Endothelial cell of umbilical vein (primary cell): ENCODE measurements at regions not wholly inside any gene's neighbourhood (a gene's known extent, or its start where the extent isn't known, plus 50 kb on each side); places are given as distances from the start of the nearest gene placed in this dataset.

Source experiments
- EZH2 ChIP-seq: IDR thresholded peaks from 2 replicates; pipeline ENCODE4 v1.6.1; 2012; ENCODE audit warnings: borderline replicate concordance, low read depth, mild to moderate bottlenecking, moderate library complexity, low read length, inconsistent platforms; ENCODE audit not compliant: severe bottlenecking
- FOS ChIP-seq: IDR thresholded peaks from 2 replicates; pipeline ENCODE4 v1.6.1; 2011; ENCODE audit warnings: mild to moderate bottlenecking, low read length, moderate library complexity, borderline replicate concordance; ENCODE audit not compliant: insufficient read depth
- GATA2 ChIP-seq: IDR thresholded peaks from 2 replicates; pipeline ENCODE4 v1.7.0; 2011; ENCODE audit warnings: low read depth, mild to moderate bottlenecking, moderate library complexity, mixed read lengths, low read length; ENCODE audit not compliant: insufficient read length, insufficient read depth
- JUN ChIP-seq: IDR thresholded peaks from 2 replicates; pipeline ENCODE4 v1.6.1; 2011; ENCODE audit warnings: borderline replicate concordance, low read depth; ENCODE audit not compliant: insufficient read length, insufficient read depth
- MYC ChIP-seq: IDR thresholded peaks from one replicate; pipeline ENCODE4 v1.6.1; 2011; ENCODE audit warnings: mild to moderate bottlenecking, low read depth, low read length
- POLR2A ChIP-seq: IDR thresholded peaks from 2 replicates; pipeline ENCODE4 v1.6.1; 2012; ENCODE audit warnings: low read depth, mild to moderate bottlenecking, control low read depth, low read length
- POLR2AphosphoS5 ChIP-seq: IDR thresholded peaks from 2 replicates; pipeline ENCODE4 v1.6.1; 2012; ENCODE audit warnings: low read depth, mild to moderate bottlenecking, control low read depth, low read length, moderate library complexity; ENCODE audit not compliant: insufficient read depth
- TF ChIP-seq, protein P1 (sequence below), 2 donors: IDR thresholded peaks; 1 replicate in 1 of 2; 2 replicates in 1 of 2; pipeline ENCODE4 v1.5.1; 2011; ENCODE audit warnings: low read length in 2 of 2, mild to moderate bottlenecking in 2 of 2, moderate library complexity in 2 of 2, control low read depth in 1 of 2, inconsistent platforms in 1 of 2, low read depth in 1 of 2; ENCODE audit not compliant: insufficient read depth in 1 of 2; ENCODE audit errors: extremely low read depth in 1 of 2
- TF ChIP-seq, protein P2 (sequence below): IDR thresholded peaks from 2 replicates; pipeline ENCODE4 v1.6.1; 2011; ENCODE audit not compliant: insufficient read depth, insufficient read length

DNA sequence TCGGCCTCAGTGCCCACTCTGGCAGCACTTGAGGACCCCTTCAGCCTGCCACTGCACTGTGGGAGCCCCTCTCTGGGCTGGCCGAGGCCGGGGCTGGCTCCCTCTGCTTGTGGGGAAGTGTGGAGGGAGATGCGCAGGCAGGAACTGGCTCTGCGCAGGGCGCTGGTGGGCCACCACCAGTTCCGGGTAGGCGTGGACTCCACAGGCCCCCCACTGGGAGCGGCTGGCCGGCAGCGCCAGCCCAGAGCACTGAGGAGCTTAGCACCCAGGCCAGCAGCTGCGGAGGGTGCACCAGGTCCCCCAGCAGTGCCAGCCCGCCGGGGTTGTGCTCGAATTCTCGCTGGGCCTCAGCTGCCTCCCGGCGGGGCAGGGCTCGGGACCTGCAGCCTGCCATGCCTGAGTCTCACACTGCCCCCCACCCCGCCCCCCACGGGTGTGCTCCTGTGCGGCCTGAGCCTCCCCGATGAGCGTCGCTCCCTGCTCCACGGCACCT, 216.9 kb upstream of the TACR3 start:
- TF ChIP-seq POLR2A, result no peak
- TF ChIP-seq, protein P1, sequence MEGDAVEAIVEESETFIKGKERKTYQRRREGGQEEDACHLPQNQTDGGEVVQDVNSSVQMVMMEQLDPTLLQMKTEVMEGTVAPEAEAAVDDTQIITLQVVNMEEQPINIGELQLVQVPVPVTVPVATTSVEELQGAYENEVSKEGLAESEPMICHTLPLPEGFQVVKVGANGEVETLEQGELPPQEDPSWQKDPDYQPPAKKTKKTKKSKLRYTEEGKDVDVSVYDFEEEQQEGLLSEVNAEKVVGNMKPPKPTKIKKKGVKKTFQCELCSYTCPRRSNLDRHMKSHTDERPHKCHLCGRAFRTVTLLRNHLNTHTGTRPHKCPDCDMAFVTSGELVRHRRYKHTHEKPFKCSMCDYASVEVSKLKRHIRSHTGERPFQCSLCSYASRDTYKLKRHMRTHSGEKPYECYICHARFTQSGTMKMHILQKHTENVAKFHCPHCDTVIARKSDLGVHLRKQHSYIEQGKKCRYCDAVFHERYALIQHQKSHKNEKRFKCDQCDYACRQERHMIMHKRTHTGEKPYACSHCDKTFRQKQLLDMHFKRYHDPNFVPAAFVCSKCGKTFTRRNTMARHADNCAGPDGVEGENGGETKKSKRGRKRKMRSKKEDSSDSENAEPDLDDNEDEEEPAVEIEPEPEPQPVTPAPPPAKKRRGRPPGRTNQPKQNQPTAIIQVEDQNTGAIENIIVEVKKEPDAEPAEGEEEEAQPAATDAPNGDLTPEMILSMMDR (IDR thresholded peaks at IDR 0.05; ENCODE audit: extremely low read depth in 1 of 2, insufficient read depth in 1 of 2, low read depth in 1 of 2, low read length in 2 of 2), result no peak
- TF ChIP-seq GATA2, result no peak
- TF ChIP-seq, protein P2, sequence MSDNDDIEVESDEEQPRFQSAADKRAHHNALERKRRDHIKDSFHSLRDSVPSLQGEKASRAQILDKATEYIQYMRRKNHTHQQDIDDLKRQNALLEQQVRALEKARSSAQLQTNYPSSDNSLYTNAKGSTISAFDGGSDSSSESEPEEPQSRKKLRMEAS, result no peak
- no peak for TF ChIP-seq EZH2
- TF ChIP-seq POLR2AphosphoS5, result no peak
- no peak for TF ChIP-seq MYC
- TF ChIP-seq JUN, result no peak
- no peak for TF ChIP-seq FOS
